Keratinocyte (primary cell): ENCODE measurements at regions not wholly inside any gene's neighbourhood (a gene's known extent, or its start where the extent isn't known, plus 50 kb on each side); places are given as distances from the start of the nearest gene placed in this dataset.

Experiments
- DNase-seq: peaks from one replicate; pipeline ENCODE4 v3.0.0-alpha.2; 2011; ENCODE audit warnings: low read depth, missing footprints, low spot score
- FAIRE-seq: peaks from 2 replicates; lab custom pipeline; 2011; peaks lifted over from hg19 to GRCh38; lab: Jason Lieb, UNC
- H2AFZ ChIP-seq: 2 replicates; pipeline ENCODE4 v1.6.0; 2012; ENCODE audit warnings: low read length, control low read depth, inconsistent platforms; ENCODE audit not compliant: control insufficient read depth
- H3K27ac ChIP-seq: 2 replicates; pipeline ENCODE4 v1.5.1; 2011; ENCODE audit warnings: low read length; ENCODE audit not compliant: control insufficient read depth, insufficient read depth
- H3K27me3 ChIP-seq: 3 replicates; pipeline ENCODE4 v1.6.0; 2011; ENCODE audit warnings: low read length; ENCODE audit not compliant: control insufficient read depth, insufficient read depth; ENCODE audit errors: extremely low read depth
- H3K36me3 ChIP-seq, 2 experiments: 2 replicates in 1 of 2; 3 replicates in 1 of 2; pipeline ENCODE4 v1.5.1; 2011; ENCODE audit warnings: low read length in 2 of 2, mild to moderate bottlenecking in 1 of 2; ENCODE audit not compliant: control insufficient read depth in 2 of 2, insufficient read depth in 2 of 2; ENCODE audit errors: extremely low read depth in 1 of 2
- H3K4me1 ChIP-seq: 3 replicates; pipeline ENCODE4 v1.5.1; 2011; ENCODE audit warnings: low read length; ENCODE audit not compliant: control insufficient read depth, insufficient read depth; ENCODE audit errors: extremely low read depth
- H3K4me2 ChIP-seq: 3 replicates; pipeline ENCODE4 v1.6.0; 2011; ENCODE audit warnings: low read depth, low read length; ENCODE audit not compliant: control insufficient read depth, insufficient read depth; ENCODE audit errors: extremely low read depth
- H3K4me3 ChIP-seq, 3 experiments: fragments of 200-600 bp in 1 of 3; sonication (generic) in 1 of 3; 2 replicates in 2 of 3; 3 replicates in 1 of 3; pipeline ENCODE4 v1.5.1; 2011 to 2016; ENCODE audit warnings: low read length in 3 of 3, mild to moderate bottlenecking in 3 of 3, control low read depth in 2 of 3, inconsistent platforms in 1 of 3, low read depth in 1 of 3, mixed read lengths in 1 of 3, mixed run types in 1 of 3, moderate library complexity in 1 of 3; ENCODE audit not compliant: control insufficient read depth in 2 of 3, insufficient read depth in 2 of 3; ENCODE audit errors: extremely low read depth in 1 of 3
- H3K79me2 ChIP-seq: 2 replicates; pipeline ENCODE4 v1.6.0; 2012; ENCODE audit warnings: low read length; ENCODE audit not compliant: control insufficient read depth, insufficient read depth
- H3K9ac ChIP-seq: 3 replicates; pipeline ENCODE4 v1.6.0; 2011; ENCODE audit warnings: low read length; ENCODE audit not compliant: control insufficient read depth, insufficient read depth; ENCODE audit errors: extremely low read depth
- H3K9me1 ChIP-seq: 3 replicates; pipeline ENCODE4 v1.6.0; 2011; ENCODE audit warnings: low read length; ENCODE audit not compliant: control insufficient read depth, insufficient read depth; ENCODE audit errors: extremely low read depth
- H3K9me3 ChIP-seq: 2 replicates; pipeline ENCODE4 v1.5.1; 2012; ENCODE audit warnings: low read depth, low read length; ENCODE audit not compliant: control insufficient read depth
- H4K20me1 ChIP-seq: 3 replicates; pipeline ENCODE4 v1.6.0; 2011; ENCODE audit warnings: low read length; ENCODE audit not compliant: control insufficient read depth, insufficient read depth; ENCODE audit errors: extremely low read depth
- EZH2 ChIP-seq: IDR thresholded peaks from one replicate; pipeline ENCODE4 v1.6.1; 2012; ENCODE audit warnings: inconsistent platforms, mild to moderate bottlenecking, low read length, moderate library complexity
- dilution Hi-C: fragments of 300-500 bp; cut with MboI; formaldehyde crosslinking; loops from one replicate; pipeline ENCODE4 v1.7.0; 2020; ENCODE audit warnings: low sequenced_read_pairs; ENCODE audit not compliant: extremely low pct_ligation_motif_present
- TF ChIP-seq, protein P1 (sequence below), 3 experiments: IDR thresholded peaks in 1 of 3; conservative IDR thresholded peaks in 1 of 3; optimal IDR thresholded peaks in 1 of 3; 2 replicates in 2 of 3; 3 replicates in 1 of 3; pipeline versions ENCODE3 to v1.5.1; 2011; ENCODE audit warnings: low read length in 3 of 3, mild to moderate bottlenecking in 3 of 3, moderate library complexity in 2 of 3, control low read depth in 1 of 3, inconsistent platforms in 1 of 3; ENCODE audit not compliant: insufficient read depth in 2 of 3; ENCODE audit errors: extremely low read depth in 1 of 3

DNA sequence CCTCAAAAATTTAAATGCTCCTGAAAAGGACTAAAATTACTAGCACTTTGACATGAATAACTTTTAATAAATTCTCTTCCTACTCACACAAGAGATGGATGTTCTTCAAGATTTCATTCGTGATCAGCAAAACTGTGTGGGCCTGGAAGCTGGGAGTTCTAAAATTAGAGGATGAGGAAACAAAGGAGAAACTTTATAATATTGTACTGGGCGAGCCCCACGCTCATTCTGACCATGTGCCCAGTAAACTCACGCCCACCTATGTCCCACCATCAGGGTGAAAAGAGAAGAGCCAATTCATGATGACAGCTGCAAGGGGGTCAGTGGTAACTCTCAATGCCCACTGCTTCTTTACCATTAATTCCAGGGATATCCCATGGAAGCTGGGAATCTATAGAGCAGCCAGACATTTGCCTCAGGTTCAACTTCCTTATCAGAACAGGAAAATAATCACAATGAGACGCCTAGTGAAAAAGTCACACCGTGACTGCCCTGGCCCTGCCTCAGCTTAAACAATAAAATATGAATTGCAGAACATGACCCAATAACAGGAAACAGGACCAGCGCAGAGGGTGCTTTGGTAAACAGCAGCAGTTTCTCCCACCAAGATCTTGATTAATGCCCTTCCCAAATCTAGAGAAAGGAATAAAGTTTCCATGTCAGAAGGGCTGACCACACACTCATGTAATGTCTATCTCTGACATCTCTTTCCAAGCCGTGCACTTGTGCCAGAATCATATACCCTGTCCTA lies 438.6 kb downstream of the TXNL1 start:
- FAIRE-seq: no peak
- Histone ChIP-seq H3K27me3 (no peaks in the 10 kb centered on the region), H4K20me1 (no peaks in the 10 kb centered on the region), H3K4me2 (no peak overlapping the region), H3K4me1 (no peaks in the 10 kb centered on the region), H3K4me3 (no peak overlapping the region), H3K79me2 (no peaks in the 10 kb centered on the region), H3K36me3 (no peaks in the 10 kb centered on the region), H2AFZ (no peak overlapping the region), H3K9me1 (no peaks in the 10 kb centered on the region), H3K9me3 (no peaks in the 10 kb centered on the region), H3K9ac (no peak overlapping the region), H3K27ac (no peak overlapping the region)
- TF ChIP-seq, protein P1, sequence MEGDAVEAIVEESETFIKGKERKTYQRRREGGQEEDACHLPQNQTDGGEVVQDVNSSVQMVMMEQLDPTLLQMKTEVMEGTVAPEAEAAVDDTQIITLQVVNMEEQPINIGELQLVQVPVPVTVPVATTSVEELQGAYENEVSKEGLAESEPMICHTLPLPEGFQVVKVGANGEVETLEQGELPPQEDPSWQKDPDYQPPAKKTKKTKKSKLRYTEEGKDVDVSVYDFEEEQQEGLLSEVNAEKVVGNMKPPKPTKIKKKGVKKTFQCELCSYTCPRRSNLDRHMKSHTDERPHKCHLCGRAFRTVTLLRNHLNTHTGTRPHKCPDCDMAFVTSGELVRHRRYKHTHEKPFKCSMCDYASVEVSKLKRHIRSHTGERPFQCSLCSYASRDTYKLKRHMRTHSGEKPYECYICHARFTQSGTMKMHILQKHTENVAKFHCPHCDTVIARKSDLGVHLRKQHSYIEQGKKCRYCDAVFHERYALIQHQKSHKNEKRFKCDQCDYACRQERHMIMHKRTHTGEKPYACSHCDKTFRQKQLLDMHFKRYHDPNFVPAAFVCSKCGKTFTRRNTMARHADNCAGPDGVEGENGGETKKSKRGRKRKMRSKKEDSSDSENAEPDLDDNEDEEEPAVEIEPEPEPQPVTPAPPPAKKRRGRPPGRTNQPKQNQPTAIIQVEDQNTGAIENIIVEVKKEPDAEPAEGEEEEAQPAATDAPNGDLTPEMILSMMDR (optimal IDR thresholded peaks at IDR 0.05 in 1 of 3, IDR thresholded peaks at IDR 0.05 in 1 of 3, conservative IDR thresholded peaks at IDR 0.05 in 1 of 3; ENCODE audit: extremely low read depth in 1 of 3, insufficient read depth in 2 of 3, low read length in 3 of 3): no peak
- TF ChIP-seq EZH2: no peak
- DNase-seq: no peak
- dilution Hi-C loops: no loop called here

DNA sequence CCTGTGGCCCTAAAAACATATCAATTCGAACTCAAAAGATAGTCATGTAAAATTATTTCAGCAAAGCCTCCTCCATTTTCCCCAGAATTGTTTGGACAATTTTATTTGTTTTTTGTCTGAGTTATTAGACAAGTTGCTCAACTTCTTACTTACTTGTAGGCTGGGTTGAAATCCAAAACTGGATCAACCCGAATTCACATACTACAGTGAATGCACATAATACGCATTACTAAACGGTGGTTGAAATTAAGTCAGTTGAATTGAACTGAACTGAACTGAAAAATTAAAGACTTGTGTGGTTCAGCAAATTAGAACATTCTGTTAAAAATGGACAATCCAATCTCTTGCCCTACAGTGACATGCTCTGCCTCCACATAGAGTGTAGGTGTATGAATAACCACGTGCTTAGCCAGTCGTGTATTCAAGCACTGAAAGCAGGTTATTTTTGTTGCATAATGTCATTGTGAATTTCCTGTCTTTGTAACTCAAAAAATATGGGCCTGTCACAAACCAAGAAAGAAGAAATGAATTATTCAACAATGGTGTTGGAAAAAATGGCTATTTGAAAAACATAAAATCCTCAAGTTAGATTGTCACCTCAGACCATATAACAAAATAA lies 441.0 kb downstream of the TXNL1 start:
- no peak overlapping the region for H3K4me3 ChIP-seq
- H3K4me1 ChIP-seq: no peaks in the 10 kb centered on the region
- no peak overlapping the region for H3K4me2 ChIP-seq
- DNase-seq (no peak), FAIRE-seq (no peak)
- H3K36me3 ChIP-seq: no peaks in the 10 kb centered on the region
- H3K9ac ChIP-seq: no peak overlapping the region
- dilution Hi-C loops: no loop called here
- no peaks in the 10 kb centered on the region for H3K9me3 ChIP-seq
- H3K27me3 ChIP-seq: no peaks in the 10 kb centered on the region
- H3K27ac ChIP-seq: no peak overlapping the region
- no peak overlapping the region for H2AFZ ChIP-seq
- no peaks in the 10 kb centered on the region for H3K79me2 ChIP-seq
- no peak for TF ChIP-seq EZH2
- TF ChIP-seq, protein P1 (optimal IDR thresholded peaks at IDR 0.05 in 1 of 3, IDR thresholded peaks at IDR 0.05 in 1 of 3, conservative IDR thresholded peaks at IDR 0.05 in 1 of 3; ENCODE audit: extremely low read depth in 1 of 3, insufficient read depth in 2 of 3, low read length in 3 of 3): no peak
- no peaks in the 10 kb centered on the region for H4K20me1 ChIP-seq
- no peaks in the 10 kb centered on the region for H3K9me1 ChIP-seq
